Common myeloid progenitor, CD34-positive (primary cell): ENCODE measurements at regions not wholly inside any gene's neighbourhood (a gene's known extent, or its start where the extent isn't known, plus 50 kb on each side); places are given as distances from the start of the nearest gene placed in this dataset.

Source experiments
- CTCF ChIA-PET: fragments of 350-600 bp; sonication (Branson Sonifier 250); formaldehyde crosslinking; loops from one replicate; lab custom pipeline; 2021; ENCODE audit warnings: antibody characterized with exemption; lab: Charles Lee
- POLR2A ChIA-PET: fragments of 350-600 bp; sonication (Branson Sonifier 250); formaldehyde crosslinking; loops from one replicate; lab custom pipeline; 2021; ENCODE audit warnings: antibody characterized with exemption; lab: Charles Lee
- DNase-seq, 3 donors: peaks; one replicate each; pipeline versions ENCODE4 v3.0.0 to v3.0.0-alpha.2; 2013
- H3K27ac ChIP-seq, 2 experiments: 1 replicate in 1 of 2; 2 replicates in 1 of 2; pipeline ENCODE4 v1.7.0; 2013; ENCODE audit warnings: inconsistent platforms in 2 of 2, low read length in 2 of 2, mild to moderate bottlenecking in 2 of 2, low read depth in 1 of 2, moderate library complexity in 1 of 2; ENCODE audit not compliant: severe bottlenecking in 2 of 2, insufficient read depth in 1 of 2, poor library complexity in 1 of 2
- H3K27me3 ChIP-seq, 5 experiments: replicated peaks in 2 of 5; 1 replicate in 3 of 5; 2 replicates in 2 of 5; pipeline versions ENCODE4 v1.6.1 to v1.7.0; 2013; ENCODE audit warnings: low read length in 4 of 5, mild to moderate bottlenecking in 2 of 5, moderate library complexity in 2 of 5, inconsistent platforms in 1 of 5; ENCODE audit not compliant: insufficient read depth in 5 of 5, control insufficient read depth in 4 of 5
- H3K36me3 ChIP-seq, 4 experiments: 1 replicate in 2 of 4; 2 replicates in 2 of 4; pipeline versions ENCODE4 v1.6.1 to v1.7.0; 2013; ENCODE audit warnings: low read length in 3 of 4, control low read depth in 1 of 4, mild to moderate bottlenecking in 1 of 4; ENCODE audit not compliant: control insufficient read depth in 4 of 4, insufficient read depth in 4 of 4
- H3K4me1 ChIP-seq, 4 experiments: 1 replicate in 3 of 4; 2 replicates in 1 of 4; pipeline versions ENCODE4 v1.6.1 to v1.7.1; 2013; ENCODE audit warnings: low read length in 3 of 4, mild to moderate bottlenecking in 3 of 4, control low read depth in 1 of 4, inconsistent platforms in 1 of 4, moderate library complexity in 1 of 4; ENCODE audit not compliant: control insufficient read depth in 4 of 4, insufficient read depth in 4 of 4; ENCODE audit errors: control extremely low read depth in 1 of 4
- H3K4me3 ChIP-seq, 7 experiments: 1 replicate in 4 of 7; 2 replicates in 3 of 7; pipeline versions ENCODE4 v1.5.1 to v1.7.0; 2013; ENCODE audit warnings: mild to moderate bottlenecking in 7 of 7, low read length in 6 of 7, moderate library complexity in 6 of 7, inconsistent platforms in 2 of 7, low read depth in 2 of 7, control low read depth in 1 of 7; ENCODE audit not compliant: insufficient read depth in 4 of 7, control insufficient read depth in 1 of 7; ENCODE audit errors: extremely low read depth in 1 of 7
- H3K9me3 ChIP-seq, 5 experiments: 1 replicate in 4 of 5; 2 replicates in 1 of 5; pipeline versions ENCODE4 v1.6.1 to v1.7.1; 2013; ENCODE audit warnings: low read length in 4 of 5, mild to moderate bottlenecking in 2 of 5, inconsistent platforms in 1 of 5, low read depth in 1 of 5, moderate library complexity in 1 of 5; ENCODE audit not compliant: control insufficient read depth in 4 of 5, insufficient read depth in 2 of 5; ENCODE audit errors: control extremely low read depth in 1 of 5
- WGBS: methylation state at CpG from one replicate; pipeline ENCODE4 v1.1.5; 2013; ENCODE audit not compliant: insufficient coverage; 5-methylcytosine and 5-hydroxymethylcytosine counted together

- Histone ChIP-seq H3K4me1 (peaks cover 0 to 40% (median 31%) of the 10 kb centered on the region in 4 experiments), H3K27ac (no peak overlapping the region), H3K27me3 (no peaks in the 10 kb centered on the region), H3K4me3 (no peak overlapping the region), H3K9me3 (no peaks in the 10 kb centered on the region), H3K36me3 (no peaks in the 10 kb centered on the region)
- 89% methylated on average over 1 of the region's 2 CpGs for WGBS
- POLR2A ChIA-PET = interaction anchor here (0.6 to 1.0 kb wide), 3 partner anchors 11 to 79 kb away, joined by 3 to 5 read pairs (median 3); no protein-coding TSS in a partner anchor
- CTCF ChIA-PET = interaction anchor here (0.9 to 6.5 kb wide), 5 partner anchors 13 to 143 kb away, joined by 3 to 47 read pairs (median 3); no protein-coding TSS in a partner anchor
- DNase-seq = no peak
Measured at GRCh38 chr9:104984948-104985347, 57.0 kb upstream of the ABCA1 start.

GRCh38 chr9:104986096-104986495 is 58.1 kb upstream of the ABCA1 start:
- POLR2A ChIA-PET = no interaction called here

GRCh38 chr9:104987743-104988142 is 59.8 kb upstream of the ABCA1 start:
- no peak overlapping the region for H3K4me3 ChIP-seq
- no peaks in the 10 kb centered on the region for H3K9me3 ChIP-seq
- peaks cover 13 to 55% (median 46%) of the 10 kb centered on the region in 4 experiments for H3K4me1 ChIP-seq
- peak in 1 of 3 donors; percentile 23 for DNase-seq
- no peaks in the 10 kb centered on the region for H3K36me3 ChIP-seq
- no peak overlapping the region for H3K27ac ChIP-seq
- CTCF ChIA-PET = no interaction called here
- no peaks in the 10 kb centered on the region for H3K27me3 ChIP-seq
- no CpG with 5 or more reads among the region's 1 CpG for WGBS
- POLR2A ChIA-PET = interaction anchor here (0.7 kb wide), 1 partner anchor 128 kb away, joined by 3 read pairs; no protein-coding TSS in a partner anchor

More at GRCh38 chr9:104986096-104986495, 58.1 kb upstream of the ABCA1 start:
- Histone ChIP-seq H3K27ac (no peak overlapping the region), H3K27me3 (no peaks in the 10 kb centered on the region), H3K4me3 (no peak overlapping the region), H3K36me3 (no peaks in the 10 kb centered on the region), H3K4me1 (peaks cover 6 to 51% (median 40%) of the 10 kb centered on the region in 4 experiments), H3K9me3 (no peaks in the 10 kb centered on the region)
- CTCF ChIA-PET = interaction anchor here (1.6 to 6.5 kb wide), 2 partner anchors 14 to 142 kb away, joined by 3 to 47 read pairs; no protein-coding TSS in a partner anchor
- WGBS = 83% methylated on average over 1 of the region's 3 CpGs
- no peak for DNase-seq

- H3K36me3 ChIP-seq = no peaks in the 10 kb centered on the region
- H3K27ac ChIP-seq = no peak overlapping the region
- 100% methylated on average over 1 of the region's 2 CpGs for WGBS
- no peaks in the 10 kb centered on the region for H3K27me3 ChIP-seq
- POLR2A ChIA-PET = no interaction called here
- no peaks in the 10 kb centered on the region for H3K9me3 ChIP-seq
- H3K4me1 ChIP-seq = peaks cover 16 to 57% (median 46%) of the 10 kb centered on the region in 4 experiments
- no peak for DNase-seq
- no peak overlapping the region for H3K4me3 ChIP-seq
- CTCF ChIA-PET = no interaction called here
Measured at GRCh38 chr9:104988539-104988938, 60.6 kb upstream of the ABCA1 start.

GRCh38 chr9:104991144-104991953 is 63.4 kb upstream of the ABCA1 start:
- peak overlapping the region; percentile 56 to 60 for H3K27ac ChIP-seq
- under 1% methylated on average over 54 of the region's 63 CpGs for WGBS
- POLR2A ChIA-PET = interaction anchor here (0.6 to 2.4 kb wide), 6 partner anchors 23 to 139 kb away, joined by 3 to 19 read pairs (median 4); partner anchors contain the start of gene ABCA1
- no peaks in the 10 kb centered on the region for H3K36me3 ChIP-seq
- H3K9me3 ChIP-seq = no peaks in the 10 kb centered on the region
- H3K4me3 ChIP-seq = peak overlapping the region; percentile 17 to 88 (median 75)
- H3K4me1 ChIP-seq = peaks cover 16 to 42% (median 40%) of the 10 kb centered on the region in 4 experiments
- DNase-seq = peak; percentile 88 to 97 (median 96)
- H3K27me3 ChIP-seq = no peaks in the 10 kb centered on the region
- CTCF ChIA-PET = interaction anchor here (0.7 to 2.3 kb wide), 7 partner anchors 9 to 137 kb away, joined by 3 to 7 read pairs (median 5); no protein-coding TSS in a partner anchor

- Histone ChIP-seq H3K36me3 (no peaks in the 10 kb centered on the region), H3K9me3 (no peaks in the 10 kb centered on the region), H3K27me3 (no peaks in the 10 kb centered on the region), H3K27ac (no peak overlapping the region), H3K4me3 (no peak overlapping the region), H3K4me1 (peaks cover 16 to 42% (median 40%) of the 10 kb centered on the region in 4 experiments)
- ChIA-PET POLR2A (interaction anchor here (0.9 to 2.4 kb wide), 3 partner anchors 65 to 123 kb away, joined by 3 to 19 read pairs (median 5); partner anchors contain the start of gene ABCA1), CTCF (interaction anchor here (0.6 to 2.3 kb wide), 6 partner anchors 14 to 135 kb away, joined by 3 to 7 read pairs (median 4); no protein-coding TSS in a partner anchor)
- DNase-seq = no peak
- 100% methylated on average over 5 of the region's 5 CpGs for WGBS
Measured at GRCh38 chr9:104992659-104993058, 64.7 kb upstream of the ABCA1 start.
